HEK293 (cell line): ENCODE measurements at regions not wholly inside any gene's neighbourhood (a gene's known extent, or its start where the extent isn't known, plus 50 kb on each side); places are given as distances from the start of the nearest gene placed in this dataset.

ENCODE experiments used
- CTCF ChIA-PET: fragments of 350-600 bp; formaldehyde crosslinking; extraction: SDS; loops from one replicate; lab custom pipeline; 2021; ENCODE audit warnings: antibody characterized with exemption; lab: Yijun Ruan, JAX
- POLR2A ChIA-PET: fragments of 300-600 bp; formaldehyde crosslinking; extraction: SDS; loops from one replicate; lab custom pipeline; 2020; ENCODE audit warnings: antibody characterized with exemption, inconsistent platforms; lab: Yijun Ruan, JAX
- H3K27ac ChIP-seq: fragments of 200-500 bp; sonication (Bioruptor generic); 2 replicates; pipeline ENCODE4 v1.5.1; 2014; ENCODE audit warnings: low read depth, low read length, control low read depth, inconsistent platforms; ENCODE audit errors: extremely low read depth
- H3K36me3 ChIP-seq, 2 experiments: fragments of 200-500 bp in 1 of 2; sonication (Bioruptor generic) in 1 of 2; 1 replicate in 1 of 2; 2 replicates in 1 of 2; pipeline ENCODE4 v1.5.1; 2014 to 2017; ENCODE audit warnings: inconsistent platforms in 2 of 2, low read length in 2 of 2; ENCODE audit not compliant: control insufficient read depth in 2 of 2, insufficient read depth in 1 of 2
- H3K4me1 ChIP-seq: fragments of 200-500 bp; sonication (Bioruptor generic); 2 replicates; pipeline ENCODE4 v1.5.1; 2014; ENCODE audit warnings: mild to moderate bottlenecking, low read length, inconsistent platforms; ENCODE audit not compliant: control insufficient read depth, insufficient read depth
- H3K4me3 ChIP-seq: 2 replicates; pipeline ENCODE4 v1.5.1; 2011; ENCODE audit warnings: low read depth, mild to moderate bottlenecking, control low read depth, low read length, moderate library complexity
- H3K9me3 ChIP-seq: fragments of 200-500 bp; sonication (Bioruptor generic); 2 replicates; pipeline ENCODE4 v1.5.1; 2014; ENCODE audit warnings: low read depth, low read length, inconsistent platforms; ENCODE audit not compliant: control insufficient read depth, insufficient read depth
- GLI2 ChIP-seq: fragments of 450-650 bp; formaldehyde crosslinking; IDR thresholded peaks from 2 replicates; pipeline ENCODE4; 2017; ENCODE audit warnings: missing biosample characterization, missing genetic modification characterization, low read depth, borderline replicate concordance
- KLF7 ChIP-seq: fragments of 450-650 bp; formaldehyde crosslinking; IDR thresholded peaks from 2 replicates; pipeline ENCODE4 v1.5.1; 2016; ENCODE audit warnings: missing biosample characterization, missing genetic modification characterization, borderline replicate concordance
- OSR2 ChIP-seq: fragments of 450-650 bp; formaldehyde crosslinking; IDR thresholded peaks from 2 replicates; pipeline ENCODE4 v1.5.1; 2016; ENCODE audit warnings: missing biosample characterization, missing genetic modification characterization
- REPIN1 ChIP-seq: fragments of 450-650 bp; formaldehyde crosslinking; IDR thresholded peaks from 2 replicates; pipeline ENCODE4 v1.5.1; 2017; ENCODE audit warnings: missing biosample characterization, missing genetic modification characterization, low read depth
- ZBTB20 ChIP-seq: fragments of 450-650 bp; formaldehyde crosslinking; IDR thresholded peaks from 2 replicates; pipeline ENCODE4 v1.5.1; 2016; ENCODE audit warnings: missing biosample characterization, missing genetic modification characterization
- ZFP69B ChIP-seq: fragments of 450-650 bp; formaldehyde crosslinking; IDR thresholded peaks from 2 replicates; pipeline ENCODE4 v1.5.1; 2016; ENCODE audit warnings: missing biosample characterization, missing genetic modification characterization
- ZNF37A ChIP-seq: fragments of 450-650 bp; IDR thresholded peaks from 2 replicates; pipeline ENCODE4 v1.5.1; 2018; ENCODE audit warnings: missing biosample characterization, missing genetic modification characterization
- ZNF423 ChIP-seq: fragments of 450-650 bp; formaldehyde crosslinking; IDR thresholded peaks from 2 replicates; pipeline ENCODE4 v1.5.1; 2016; ENCODE audit warnings: missing biosample characterization, missing genetic modification characterization
- ZNF548 ChIP-seq: fragments of 450-650 bp; formaldehyde crosslinking; IDR thresholded peaks from 2 replicates; pipeline ENCODE4 v1.5.1; 2016; ENCODE audit warnings: missing biosample characterization, missing genetic modification characterization
- ZNF623 ChIP-seq: fragments of 450-650 bp; formaldehyde crosslinking; IDR thresholded peaks from 2 replicates; pipeline ENCODE4 v1.5.1; 2016; ENCODE audit warnings: missing biosample characterization, missing genetic modification characterization
- ZNF624 ChIP-seq: fragments of 450-650 bp; formaldehyde crosslinking; IDR thresholded peaks from 2 replicates; pipeline ENCODE4 v1.5.1; 2017; ENCODE audit warnings: missing biosample characterization, missing genetic modification characterization
- ZNF664 ChIP-seq: fragments of 450-650 bp; formaldehyde crosslinking; IDR thresholded peaks from 2 replicates; pipeline ENCODE4 v1.5.1; 2016; ENCODE audit warnings: missing biosample characterization, missing genetic modification characterization
- TF ChIP-seq, protein P1 (sequence below): fragments of 450-650 bp; formaldehyde crosslinking; IDR thresholded peaks from 2 replicates; pipeline ENCODE4 v1.5.1; 2016; ENCODE audit warnings: missing biosample characterization, missing genetic modification characterization
- TF ChIP-seq, protein P2 (sequence below): fragments of 450-650 bp; formaldehyde crosslinking; IDR thresholded peaks from 2 replicates; pipeline ENCODE4 v1.5.1; 2016; ENCODE audit warnings: missing biosample characterization, missing genetic modification characterization
- TF ChIP-seq, protein P3 (sequence below): fragments of 450-650 bp; formaldehyde crosslinking; IDR thresholded peaks from 2 replicates; pipeline ENCODE4 v1.5.1; 2016; ENCODE audit warnings: missing biosample characterization, missing genetic modification characterization
- TF ChIP-seq, protein P4 (sequence below): fragments of 450-650 bp; formaldehyde crosslinking; IDR thresholded peaks from 2 replicates; pipeline ENCODE4 v1.5.1; 2017; ENCODE audit warnings: missing biosample characterization, missing genetic modification characterization
- TF ChIP-seq, protein P5 (sequence below): fragments of 450-650 bp; formaldehyde crosslinking; IDR thresholded peaks from 2 replicates; pipeline ENCODE4 v1.5.1; 2016; ENCODE audit warnings: missing biosample characterization, missing genetic modification characterization
- TF ChIP-seq, protein P6 (sequence below): sonication (generic); formaldehyde crosslinking; IDR thresholded peaks from 2 replicates; pipeline ENCODE4 v1.8.1; 2022; ENCODE audit warnings: mild to moderate bottlenecking, moderate library complexity, missing genetic modification reagents

DNA sequence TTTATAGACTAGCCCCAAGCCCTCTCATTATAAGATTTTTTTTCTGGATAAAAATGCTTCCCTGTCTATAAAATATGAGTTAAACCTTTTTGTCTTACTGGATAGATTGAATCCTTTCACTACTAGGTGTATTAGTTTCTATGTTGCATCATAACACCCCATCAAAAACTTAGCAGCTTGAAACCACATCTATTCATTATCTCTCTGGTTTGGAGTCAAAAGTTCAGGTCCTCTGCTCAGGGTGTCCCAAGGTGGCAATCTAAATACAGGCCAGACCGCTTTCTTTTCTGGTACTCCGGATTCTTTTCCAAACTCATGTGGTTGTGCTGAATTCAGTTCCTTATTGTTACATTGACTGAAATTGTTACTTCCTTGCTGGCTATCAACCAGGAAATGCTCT lies 515.5 kb downstream of the PDHA2 start:
- no peak overlapping the region for H3K27ac ChIP-seq
- no peaks in the 10 kb centered on the region for H3K36me3 ChIP-seq
- TF ChIP-seq GLI2 (no peak), ZNF624 (tag by site-specific recombination) (no peak), ZNF623 (tag by site-specific recombination) (no peak), ZNF37A (tag by site-specific recombination) (no peak)
- TF ChIP-seq, protein P1, sequence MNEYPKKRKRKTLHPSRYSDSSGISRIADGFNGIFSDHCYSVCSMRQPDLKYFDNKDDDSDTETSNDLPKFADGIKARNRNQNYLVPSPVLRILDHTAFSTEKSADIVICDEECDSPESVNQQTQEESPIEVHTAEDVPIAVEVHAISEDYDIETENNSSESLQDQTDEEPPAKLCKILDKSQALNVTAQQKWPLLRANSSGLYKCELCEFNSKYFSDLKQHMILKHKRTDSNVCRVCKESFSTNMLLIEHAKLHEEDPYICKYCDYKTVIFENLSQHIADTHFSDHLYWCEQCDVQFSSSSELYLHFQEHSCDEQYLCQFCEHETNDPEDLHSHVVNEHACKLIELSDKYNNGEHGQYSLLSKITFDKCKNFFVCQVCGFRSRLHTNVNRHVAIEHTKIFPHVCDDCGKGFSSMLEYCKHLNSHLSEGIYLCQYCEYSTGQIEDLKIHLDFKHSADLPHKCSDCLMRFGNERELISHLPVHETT, result no peak
- TF ChIP-seq, protein P2, sequence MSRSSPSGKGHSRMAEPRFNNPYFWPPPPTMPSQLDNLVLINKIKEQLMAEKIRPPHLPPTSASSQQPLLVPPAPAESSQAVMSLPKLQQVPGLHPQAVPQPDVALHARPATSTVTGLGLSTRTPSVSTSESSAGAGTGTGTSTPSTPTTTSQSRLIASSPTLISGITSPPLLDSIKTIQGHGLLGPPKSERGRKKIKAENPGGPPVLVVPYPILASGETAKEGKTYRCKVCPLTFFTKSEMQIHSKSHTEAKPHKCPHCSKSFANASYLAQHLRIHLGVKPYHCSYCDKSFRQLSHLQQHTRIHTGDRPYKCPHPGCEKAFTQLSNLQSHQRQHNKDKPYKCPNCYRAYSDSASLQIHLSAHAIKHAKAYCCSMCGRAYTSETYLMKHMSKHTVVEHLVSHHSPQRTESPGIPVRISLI (tag by site-specific recombination), result no peak
- H3K4me1 ChIP-seq, result no peaks in the 10 kb centered on the region
- H3K9me3 ChIP-seq, result no peaks in the 10 kb centered on the region
- ChIA-PET POLR2A (no interaction called here), CTCF (interaction anchor here (0.9 kb wide), 1 partner anchor 845 kb away, joined by 3 read pairs; no protein-coding TSS in a partner anchor)
- H3K4me3 ChIP-seq, result no peak overlapping the region

DNA sequence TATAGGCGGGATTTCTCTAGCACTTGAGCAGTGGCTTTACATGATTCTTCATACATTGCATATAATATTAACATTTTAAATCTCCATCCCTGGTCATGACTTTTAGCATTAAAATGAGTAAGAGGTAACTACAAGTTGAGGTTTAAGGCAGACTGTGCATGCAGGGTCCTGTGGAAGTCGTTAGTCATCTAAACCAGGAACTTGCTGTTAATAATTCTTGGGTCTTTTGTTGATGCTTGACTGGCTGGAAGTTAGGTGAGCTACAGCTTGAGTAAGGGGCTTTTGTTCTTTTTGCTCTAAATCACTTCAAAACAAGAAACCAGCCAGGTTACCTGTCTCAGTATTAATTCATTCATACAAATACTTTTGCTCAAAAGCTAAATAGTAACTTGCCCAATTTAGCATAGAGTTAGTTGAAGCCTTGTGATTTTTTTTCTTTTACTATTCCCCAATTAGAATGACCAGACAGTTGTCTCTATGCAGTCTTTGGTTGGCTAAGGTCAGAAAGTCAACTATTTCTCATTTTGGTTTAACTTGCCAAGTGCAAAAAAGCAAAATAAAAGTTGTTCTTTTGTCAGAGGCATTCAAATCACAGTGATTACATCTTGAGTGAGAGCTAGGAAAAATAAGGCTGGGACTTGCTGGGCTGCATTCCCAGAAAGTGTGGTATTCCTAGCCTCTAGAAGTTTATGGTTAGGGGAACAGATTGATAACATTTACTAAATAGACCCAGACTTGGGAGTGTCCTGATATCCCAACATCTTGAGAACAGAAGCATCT lies 516.9 kb downstream of the PDHA2 start:
- POLR2A ChIA-PET, result no interaction called here
- no peaks in the 10 kb centered on the region for H3K36me3 ChIP-seq
- H3K27ac ChIP-seq, result no peak overlapping the region
- TF ChIP-seq, protein P3, sequence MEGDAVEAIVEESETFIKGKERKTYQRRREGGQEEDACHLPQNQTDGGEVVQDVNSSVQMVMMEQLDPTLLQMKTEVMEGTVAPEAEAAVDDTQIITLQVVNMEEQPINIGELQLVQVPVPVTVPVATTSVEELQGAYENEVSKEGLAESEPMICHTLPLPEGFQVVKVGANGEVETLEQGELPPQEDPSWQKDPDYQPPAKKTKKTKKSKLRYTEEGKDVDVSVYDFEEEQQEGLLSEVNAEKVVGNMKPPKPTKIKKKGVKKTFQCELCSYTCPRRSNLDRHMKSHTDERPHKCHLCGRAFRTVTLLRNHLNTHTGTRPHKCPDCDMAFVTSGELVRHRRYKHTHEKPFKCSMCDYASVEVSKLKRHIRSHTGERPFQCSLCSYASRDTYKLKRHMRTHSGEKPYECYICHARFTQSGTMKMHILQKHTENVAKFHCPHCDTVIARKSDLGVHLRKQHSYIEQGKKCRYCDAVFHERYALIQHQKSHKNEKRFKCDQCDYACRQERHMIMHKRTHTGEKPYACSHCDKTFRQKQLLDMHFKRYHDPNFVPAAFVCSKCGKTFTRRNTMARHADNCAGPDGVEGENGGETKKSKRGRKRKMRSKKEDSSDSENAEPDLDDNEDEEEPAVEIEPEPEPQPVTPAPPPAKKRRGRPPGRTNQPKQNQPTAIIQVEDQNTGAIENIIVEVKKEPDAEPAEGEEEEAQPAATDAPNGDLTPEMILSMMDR (tag by site-specific recombination), result no peak
- TF ChIP-seq ZBTB20 (tag by site-specific recombination) (no peak), KLF7 (no peak), ZNF664 (tag by site-specific recombination) (no peak), ZNF423 (no peak), ZNF548 (tag by site-specific recombination) (no peak), GLI2 (no peak), ZFP69B (tag by site-specific recombination) (no peak), OSR2 (no peak), REPIN1 (tag by site-specific recombination) (no peak)
- TF ChIP-seq, protein P4, sequence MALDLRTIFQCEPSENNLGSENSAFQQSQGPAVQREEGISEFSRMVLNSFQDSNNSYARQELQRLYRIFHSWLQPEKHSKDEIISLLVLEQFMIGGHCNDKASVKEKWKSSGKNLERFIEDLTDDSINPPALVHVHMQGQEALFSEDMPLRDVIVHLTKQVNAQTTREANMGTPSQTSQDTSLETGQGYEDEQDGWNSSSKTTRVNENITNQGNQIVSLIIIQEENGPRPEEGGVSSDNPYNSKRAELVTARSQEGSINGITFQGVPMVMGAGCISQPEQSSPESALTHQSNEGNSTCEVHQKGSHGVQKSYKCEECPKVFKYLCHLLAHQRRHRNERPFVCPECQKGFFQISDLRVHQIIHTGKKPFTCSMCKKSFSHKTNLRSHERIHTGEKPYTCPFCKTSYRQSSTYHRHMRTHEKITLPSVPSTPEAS (tag by site-specific recombination), result no peak
- TF ChIP-seq, protein P5, sequence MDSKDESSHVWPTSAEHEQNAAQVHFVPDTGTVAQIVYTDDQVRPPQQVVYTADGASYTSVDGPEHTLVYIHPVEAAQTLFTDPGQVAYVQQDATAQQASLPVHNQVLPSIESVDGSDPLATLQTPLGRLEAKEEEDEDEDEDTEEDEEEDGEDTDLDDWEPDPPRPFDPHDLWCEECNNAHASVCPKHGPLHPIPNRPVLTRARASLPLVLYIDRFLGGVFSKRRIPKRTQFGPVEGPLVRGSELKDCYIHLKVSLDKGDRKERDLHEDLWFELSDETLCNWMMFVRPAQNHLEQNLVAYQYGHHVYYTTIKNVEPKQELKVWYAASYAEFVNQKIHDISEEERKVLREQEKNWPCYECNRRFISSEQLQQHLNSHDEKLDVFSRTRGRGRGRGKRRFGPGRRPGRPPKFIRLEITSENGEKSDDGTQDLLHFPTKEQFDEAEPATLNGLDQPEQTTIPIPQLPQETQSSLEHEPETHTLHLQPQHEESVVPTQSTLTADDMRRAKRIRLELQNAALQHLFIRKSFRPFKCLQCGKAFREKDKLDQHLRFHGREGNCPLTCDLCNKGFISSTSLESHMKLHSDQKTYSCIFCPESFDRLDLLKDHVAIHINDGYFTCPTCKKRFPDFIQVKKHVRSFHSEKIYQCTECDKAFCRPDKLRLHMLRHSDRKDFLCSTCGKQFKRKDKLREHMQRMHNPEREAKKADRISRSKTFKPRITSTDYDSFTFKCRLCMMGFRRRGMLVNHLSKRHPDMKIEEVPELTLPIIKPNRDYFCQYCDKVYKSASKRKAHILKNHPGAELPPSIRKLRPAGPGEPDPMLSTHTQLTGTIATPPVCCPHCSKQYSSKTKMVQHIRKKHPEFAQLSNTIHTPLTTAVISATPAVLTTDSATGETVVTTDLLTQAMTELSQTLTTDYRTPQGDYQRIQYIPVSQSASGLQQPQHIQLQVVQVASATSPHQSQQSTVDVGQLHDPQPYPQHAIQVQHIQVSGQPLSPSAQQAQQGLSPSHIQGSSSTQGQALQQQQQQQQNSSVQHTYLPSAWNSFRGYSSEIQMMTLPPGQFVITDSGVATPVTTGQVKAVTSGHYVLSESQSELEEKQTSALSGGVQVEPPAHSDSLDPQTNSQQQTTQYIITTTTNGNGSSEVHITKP (tag by site-specific recombination), result no peak
- TF ChIP-seq, protein P6, sequence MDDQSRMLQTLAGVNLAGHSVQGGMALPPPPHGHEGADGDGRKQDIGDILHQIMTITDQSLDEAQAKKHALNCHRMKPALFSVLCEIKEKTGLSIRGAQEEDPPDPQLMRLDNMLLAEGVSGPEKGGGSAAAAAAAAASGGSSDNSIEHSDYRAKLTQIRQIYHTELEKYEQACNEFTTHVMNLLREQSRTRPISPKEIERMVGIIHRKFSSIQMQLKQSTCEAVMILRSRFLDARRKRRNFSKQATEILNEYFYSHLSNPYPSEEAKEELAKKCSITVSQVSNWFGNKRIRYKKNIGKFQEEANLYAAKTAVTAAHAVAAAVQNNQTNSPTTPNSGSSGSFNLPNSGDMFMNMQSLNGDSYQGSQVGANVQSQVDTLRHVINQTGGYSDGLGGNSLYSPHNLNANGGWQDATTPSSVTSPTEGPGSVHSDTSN, result no peak
- CTCF ChIA-PET, result no interaction called here
- no peaks in the 10 kb centered on the region for H3K9me3 ChIP-seq
- no peaks in the 10 kb centered on the region for H3K4me1 ChIP-seq
- no peak overlapping the region for H3K4me3 ChIP-seq
